Hepatocyte (in vitro differentiated cells): ENCODE measurements at regions not wholly inside any gene's neighbourhood (a gene's known extent, or its start where the extent isn't known, plus 50 kb on each side); places are given as distances from the start of the nearest gene placed in this dataset.

ENCODE experiments used
- CTCF ChIP-seq: fragments of 200-600 bp; sonication (generic); IDR thresholded peaks from 2 replicates; pipeline ENCODE4 v1.5.1; 2016; ENCODE audit warnings: antibody characterized with exemption, mild to moderate bottlenecking; ENCODE audit not compliant: poor library complexity
- EZH2 ChIP-seq: fragments of 200-600 bp; sonication (generic); IDR thresholded peaks from 2 replicates; pipeline ENCODE4 v1.6.1; 2016; ENCODE audit warnings: antibody characterized with exemption, mild to moderate bottlenecking, borderline replicate concordance

DNA sequence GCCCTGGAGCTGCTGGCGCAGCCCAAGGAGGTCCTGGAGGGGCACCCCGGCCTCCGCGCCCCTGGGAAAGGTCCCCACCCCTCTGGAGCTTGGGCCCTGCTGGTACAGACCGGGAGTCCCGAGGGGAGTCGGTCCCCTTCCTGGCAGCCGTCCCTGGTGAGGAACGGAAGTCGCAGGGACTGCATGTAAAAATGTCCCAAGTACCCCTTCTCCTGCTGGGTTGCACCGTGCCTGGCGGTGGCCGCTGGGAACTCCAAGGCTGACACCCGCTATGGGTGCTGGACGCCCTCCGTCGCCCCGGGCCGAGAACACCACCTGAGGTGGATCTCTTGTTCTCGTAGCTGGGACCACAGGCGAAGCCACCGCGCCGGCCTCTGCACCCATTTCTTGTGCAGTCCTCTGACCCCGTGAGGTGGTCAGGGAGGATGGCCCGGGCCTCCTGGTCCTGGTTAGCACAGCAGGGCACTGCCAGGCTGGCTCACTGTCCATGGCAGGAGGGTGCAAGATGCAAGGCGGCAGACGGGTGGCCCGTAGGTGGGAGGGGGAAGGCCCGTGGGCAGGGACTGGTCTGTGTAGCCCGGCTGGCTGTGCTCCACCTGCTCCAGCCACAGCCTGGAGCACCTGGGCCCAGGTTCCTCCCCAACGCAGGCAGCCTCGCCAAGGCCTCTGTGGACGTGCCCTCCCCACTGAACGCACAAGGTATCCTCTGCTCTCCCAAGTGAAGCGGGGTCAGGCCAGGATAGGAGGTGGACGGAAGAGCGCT lies 165.2 kb downstream of the IGLL1 start:
- no peak for TF ChIP-seq EZH2
- no peak for TF ChIP-seq CTCF
